Kasumi-1 (cell line): ENCODE measurements at regions not wholly inside any gene's neighbourhood (a gene's known extent, or its start where the extent isn't known, plus 50 kb on each side); places are given as distances from the start of the nearest gene placed in this dataset.
"Not testable (repeated sequence)": the region's sequence is repeated elsewhere in the genome, so short reads cannot be mapped to it uniquely, and the experiment has no call there.

Source experiments
- DNase-seq, 2 experiments: peaks; one replicate each; lab custom pipeline; 2025; lab: John Stamatoyannopoulos, UW

- DNase-seq = peak; percentile 70 to 85
Observed at GRCh38 chr17:72556944-72557826, 436.4 kb downstream of the SOX9 start.

- DNase-seq = no peak
Observed at GRCh38 chr17:72558971-72559476, 438.2 kb downstream of the SOX9 start.

- peak; percentile 70 to 78 for DNase-seq
Observed at GRCh38 chr17:72560303-72561247, 439.8 kb downstream of the SOX9 start.

GRCh38 chr17:72561266-72561665 lies 440.4 kb downstream of the SOX9 start:
- no peak for DNase-seq

DNA sequence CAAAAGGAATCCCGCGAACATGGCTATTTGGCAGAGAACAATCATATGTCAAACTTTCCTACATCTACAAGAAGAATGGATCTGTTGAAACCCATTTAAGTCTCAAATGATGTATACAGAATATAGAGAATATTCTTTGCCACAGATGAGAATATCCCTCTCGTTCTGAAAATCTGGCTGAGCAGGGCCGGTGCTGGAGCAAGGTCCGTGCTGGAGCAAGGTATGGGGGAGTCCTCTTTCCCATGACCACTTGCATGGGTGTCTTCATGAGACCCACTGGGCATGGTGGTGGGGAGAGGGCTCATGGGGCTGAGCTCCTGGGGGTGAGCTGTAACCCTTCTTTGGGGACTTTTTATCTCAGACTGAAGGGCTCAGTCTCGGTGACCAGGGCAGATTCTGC lies 440.9 kb downstream of the SOX9 start:
- no peak for DNase-seq

GRCh38 chr17:72562615-72563188 lies 441.9 kb downstream of the SOX9 start:
- no peak for DNase-seq

GRCh38 chr17:72563952-72564351 lies 443.1 kb downstream of the SOX9 start:
- no peak for DNase-seq

DNA sequence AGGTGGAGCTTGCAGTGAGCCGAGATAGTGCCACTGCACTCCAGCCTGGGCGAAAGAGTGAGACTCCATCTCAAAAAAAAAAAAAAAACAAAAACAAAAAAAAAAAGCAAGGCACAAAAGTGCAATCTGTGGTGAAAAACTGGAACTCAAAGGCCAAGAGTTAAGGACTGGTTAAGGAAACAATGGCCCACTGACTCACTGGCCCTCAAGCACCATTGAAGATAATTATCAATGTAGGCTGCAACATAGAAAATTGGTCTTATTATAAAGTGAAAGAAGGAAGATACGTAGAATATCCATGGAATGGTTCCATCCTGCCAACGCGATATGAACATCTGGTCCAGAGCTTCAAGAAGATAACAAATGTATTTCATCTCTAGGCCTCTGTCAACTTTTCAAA lies 444.2 kb downstream of the SOX9 start:
- DNase-seq = no peak

GRCh38 chr17:72565758-72566157 lies 444.9 kb downstream of the SOX9 start:
- DNase-seq = no peak

GRCh38 chr17:72566671-72567484 lies 446.1 kb downstream of the SOX9 start:
- DNase-seq = no peak

DNA sequence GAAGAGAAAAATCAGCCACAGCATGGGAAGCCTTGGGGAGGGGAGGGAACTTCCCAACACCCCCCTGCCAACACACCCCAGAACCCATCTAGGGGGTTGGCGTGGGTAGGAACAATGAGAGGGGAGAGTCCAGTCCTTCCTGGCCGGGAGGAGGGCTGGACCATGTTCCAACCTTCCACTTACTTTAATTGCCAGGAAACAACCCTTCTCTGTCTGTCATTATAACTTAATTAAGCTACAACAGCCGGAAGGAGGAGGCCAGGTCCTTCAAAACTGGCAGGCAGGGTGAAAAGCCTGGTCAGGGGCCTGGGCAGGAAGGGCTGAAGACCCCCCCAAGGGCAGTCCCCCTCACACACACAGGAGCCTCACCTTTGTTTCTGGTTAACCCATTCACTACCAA lies 447.0 kb downstream of the SOX9 start:
- no peak for DNase-seq

DNA sequence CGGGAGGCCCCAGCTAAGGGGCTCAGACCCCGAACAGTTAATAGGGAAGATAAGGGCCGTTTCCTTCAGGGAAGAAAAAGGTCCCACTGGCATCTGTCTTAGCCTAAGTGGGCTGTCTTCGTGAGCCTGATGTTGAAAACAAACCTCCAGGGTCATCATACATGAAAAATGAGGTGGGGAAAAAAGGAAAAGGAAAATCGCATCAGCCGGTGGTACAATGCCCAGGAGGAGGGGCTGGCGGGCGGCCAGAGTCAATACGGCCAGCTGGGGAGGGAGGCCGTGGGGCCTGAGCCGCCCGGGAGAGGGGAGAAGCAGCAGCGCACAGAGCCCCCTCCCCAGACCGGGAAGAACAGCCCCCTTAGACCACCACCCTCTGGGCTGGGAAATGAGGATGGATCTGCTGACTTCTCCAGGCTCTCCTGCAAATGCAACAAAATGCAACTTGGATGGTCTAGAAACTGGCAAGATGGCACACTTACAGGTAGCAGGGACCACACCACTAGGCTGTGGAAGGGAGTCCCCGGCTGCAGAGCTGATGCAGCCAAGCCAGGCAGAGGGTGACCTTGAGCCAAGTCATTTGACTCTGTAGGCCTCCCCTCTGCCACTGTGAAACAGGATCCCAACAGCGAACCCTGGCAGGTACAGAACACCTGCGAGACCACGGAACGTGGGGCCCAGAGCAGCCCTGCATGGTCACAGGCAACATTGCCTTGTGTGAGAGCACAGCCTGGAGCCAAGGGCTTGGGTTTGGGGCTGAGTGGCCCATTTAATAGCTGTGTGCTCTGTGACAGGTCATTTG lies 448.5 kb downstream of the SOX9 start:
- DNase-seq = no peak

GRCh38 chr17:72571813-72572396 lies 451.1 kb downstream of the SOX9 start:
- DNase-seq = no peak

GRCh38 chr17:72572604-72573491 lies 452.0 kb downstream of the SOX9 start:
- DNase-seq = no peak

DNA sequence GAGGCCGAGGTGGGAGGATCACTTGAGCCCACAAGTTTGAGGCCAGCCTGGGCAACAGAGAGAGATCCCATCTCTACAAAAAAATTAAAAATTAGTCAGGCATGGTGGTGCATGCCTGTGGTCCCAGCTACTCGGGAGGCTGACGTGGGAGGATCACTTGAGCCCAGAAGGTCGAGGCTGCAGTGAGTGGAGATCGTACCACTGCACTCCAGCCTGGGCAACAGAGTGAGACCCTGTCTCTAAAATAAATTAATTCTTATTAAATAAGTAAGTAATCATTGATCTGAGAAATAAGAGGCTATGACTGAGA lies 452.6 kb downstream of the SOX9 start:
- DNase-seq = not testable (repeated sequence)

DNA sequence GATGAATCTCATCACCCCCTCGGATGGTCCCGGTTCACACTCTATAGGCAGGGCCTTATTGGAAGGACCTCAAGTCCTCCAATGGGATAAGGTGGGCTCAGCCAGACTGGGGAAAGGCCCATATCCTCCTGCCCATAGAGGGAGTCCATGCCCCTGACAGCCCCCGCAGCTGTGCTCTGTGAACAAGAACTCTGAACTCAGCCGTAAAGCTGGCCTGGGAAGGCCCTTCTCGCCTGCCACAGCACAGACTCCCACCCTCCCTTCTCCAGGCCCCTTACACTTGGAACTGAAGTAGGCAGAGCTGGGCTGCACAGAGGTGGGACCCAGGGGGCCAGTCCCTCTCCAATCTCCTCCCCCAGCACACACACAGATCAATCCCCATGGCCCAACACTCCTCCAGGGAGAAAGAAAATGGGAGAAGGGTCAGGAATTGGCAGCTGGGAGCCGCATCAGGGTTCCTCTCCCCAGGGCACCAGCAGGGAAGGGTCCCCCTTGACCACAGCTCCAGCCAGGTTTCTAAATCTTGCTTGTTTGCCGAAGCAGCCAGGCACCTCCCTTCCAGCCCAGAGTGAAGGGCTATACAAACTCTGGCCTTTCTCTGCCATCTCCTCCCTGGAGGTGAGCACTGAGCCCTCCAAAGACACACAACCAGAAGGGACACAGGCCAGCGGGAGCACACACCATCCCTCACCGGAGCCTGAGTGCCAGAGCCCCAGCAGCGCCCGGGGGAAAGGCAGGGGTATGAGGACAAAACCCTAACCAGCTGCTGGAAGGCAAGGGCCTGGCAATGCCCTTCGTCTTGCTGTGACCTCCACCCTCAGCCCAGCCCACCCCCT lies 454.1 kb downstream of the SOX9 start:
- no peak for DNase-seq

DNA sequence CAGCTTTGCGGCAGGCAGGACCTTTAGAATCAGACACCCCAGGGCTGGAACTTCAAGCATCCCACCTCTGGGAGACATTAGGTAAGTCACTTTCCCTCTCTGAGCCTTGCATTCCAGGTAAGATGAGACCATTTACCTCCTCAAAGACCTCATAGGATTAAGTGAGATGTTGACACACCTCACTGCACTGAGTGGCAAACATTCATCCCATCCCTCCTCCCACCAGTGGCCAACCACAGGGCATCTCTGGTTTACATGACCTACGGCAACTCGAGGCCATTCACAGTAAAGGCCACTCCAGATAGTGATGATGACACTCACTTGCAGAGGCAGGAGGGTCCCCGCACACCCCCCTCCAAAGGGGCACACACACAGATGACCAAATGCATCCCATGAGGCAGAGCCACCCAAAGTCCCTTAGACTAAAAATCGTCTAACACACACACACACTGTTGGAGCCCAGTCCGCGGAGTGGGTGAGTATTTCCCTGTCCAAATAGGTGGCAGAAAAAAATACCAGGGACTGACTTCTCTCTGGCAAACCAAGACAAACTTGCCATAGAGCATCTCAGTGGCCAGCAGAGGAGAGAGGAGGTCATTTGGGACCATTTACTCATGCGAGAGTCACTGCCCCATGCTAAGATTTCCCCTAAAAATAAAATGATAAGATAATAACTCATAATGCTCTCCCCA lies 454.9 kb downstream of the SOX9 start:
- DNase-seq = no peak

DNA sequence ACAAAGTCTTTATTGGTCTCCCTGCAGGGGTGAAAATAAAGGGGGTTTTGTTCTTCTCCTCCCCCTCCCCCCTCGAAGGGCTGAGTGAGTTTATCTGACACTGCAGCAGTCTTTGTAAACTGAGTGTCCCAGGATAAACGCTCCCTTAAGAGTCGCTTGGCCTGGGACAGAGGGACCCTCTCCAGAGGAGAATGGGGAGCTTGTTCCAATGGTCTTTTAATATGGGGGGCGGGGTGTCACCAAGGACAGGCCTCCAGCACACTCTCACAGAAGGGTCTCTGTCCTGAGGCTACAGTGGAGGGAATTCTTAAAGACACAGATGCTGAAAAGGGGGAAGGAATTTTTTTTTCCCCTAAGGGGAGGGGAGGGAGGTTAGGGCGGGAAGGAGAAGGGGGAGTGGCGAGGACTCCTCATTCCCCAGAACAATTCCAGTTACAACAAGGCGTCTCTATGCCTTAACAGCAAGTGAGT lies 455.5 kb downstream of the SOX9 start:
- no peak for DNase-seq
